ENCODE measurements at regions not wholly inside any gene's neighbourhood (a gene's known extent, or its start where the extent isn't known, plus 50 kb on each side); places are given as distances from the start of the nearest gene placed in this dataset.
A peak's percentile ranks its signal among the peaks of the same experiment; 100 is the strongest.

- Histone ChIP-seq H3K4me3 (ENCODE audit: low read depth, low read length) (no peak overlapping the region), H3K27ac (no peak overlapping the region)
Measured at GRCh38 chr1:66439031-66439740, 94.8 kb upstream of the SGIP1 start.

GRCh38 chr1:66443793-66444192 lies 90.2 kb upstream of the SGIP1 start:
- H3K27ac ChIP-seq = no peak overlapping the region
- H3K4me3 ChIP-seq (ENCODE audit: low read depth, low read length) = no peak overlapping the region
- H2AFZ ChIP-seq = no peak overlapping the region
- no peaks in the 10 kb centered on the region for H3K27me3 ChIP-seq (ENCODE audit: control insufficient read depth, insufficient read depth, low read length)
- no peaks in the 10 kb centered on the region for H3K79me2 ChIP-seq
- no peaks in the 10 kb centered on the region for H3K4me1 ChIP-seq
- no peaks in the 10 kb centered on the region for H3K9me3 ChIP-seq (ENCODE audit: control insufficient read depth, low read length)
- H3K36me3 ChIP-seq (ENCODE audit: control insufficient read depth, insufficient read depth, low read length) = no peaks in the 10 kb centered on the region
- TF ChIP-seq CTCF (IDR thresholded peaks at IDR 0.05) = no peak
- no peak overlapping the region for H3K9ac ChIP-seq
- H3K4me2 ChIP-seq (ENCODE audit: low read length) = no peak overlapping the region

More at GRCh38 chr1:66439031-66439740, 94.8 kb upstream of the SGIP1 start:
- no peak for TF ChIP-seq CTCF (IDR thresholded peaks at IDR 0.05)
- Histone ChIP-seq H3K4me1 (no peaks in the 10 kb centered on the region), H3K4me2 (ENCODE audit: low read length) (no peak overlapping the region), H3K36me3 (ENCODE audit: control insufficient read depth, insufficient read depth, low read length) (no peaks in the 10 kb centered on the region), H3K27me3 (ENCODE audit: control insufficient read depth, insufficient read depth, low read length) (no peaks in the 10 kb centered on the region), H3K79me2 (no peaks in the 10 kb centered on the region), H3K9me3 (ENCODE audit: control insufficient read depth, low read length) (no peaks in the 10 kb centered on the region), H2AFZ (no peak overlapping the region), H3K9ac (no peak overlapping the region)

- Histone ChIP-seq H3K4me2 (ENCODE audit: low read length) (no peak overlapping the region), H3K79me2 (no peaks in the 10 kb centered on the region), H3K9ac (no peak overlapping the region), H3K4me1 (no peaks in the 10 kb centered on the region), H3K27me3 (ENCODE audit: control insufficient read depth, insufficient read depth, low read length) (no peaks in the 10 kb centered on the region), H3K4me3 (ENCODE audit: low read depth, low read length) (no peak overlapping the region), H3K9me3 (ENCODE audit: control insufficient read depth, low read length) (no peaks in the 10 kb centered on the region), H2AFZ (peak overlapping the region; percentile 62), H3K27ac (no peak overlapping the region), H3K36me3 (ENCODE audit: control insufficient read depth, insufficient read depth, low read length) (no peaks in the 10 kb centered on the region)
- no peak for TF ChIP-seq CTCF (IDR thresholded peaks at IDR 0.05)
Measured at GRCh38 chr1:66444438-66445265, 89.3 kb upstream of the SGIP1 start.

- Histone ChIP-seq H3K27me3 (ENCODE audit: control insufficient read depth, insufficient read depth, low read length) (no peaks in the 10 kb centered on the region), H2AFZ (peak overlapping the region; percentile 94), H3K4me3 (ENCODE audit: low read depth, low read length) (no peak overlapping the region), H3K9ac (no peak overlapping the region), H3K9me3 (ENCODE audit: control insufficient read depth, low read length) (no peaks in the 10 kb centered on the region), H3K4me1 (no peaks in the 10 kb centered on the region), H3K4me2 (ENCODE audit: low read length) (no peak overlapping the region), H3K27ac (peak overlapping the region; percentile 19), H3K79me2 (no peaks in the 10 kb centered on the region), H3K36me3 (ENCODE audit: control insufficient read depth, insufficient read depth, low read length) (no peaks in the 10 kb centered on the region)
- no peak for TF ChIP-seq CTCF (IDR thresholded peaks at IDR 0.05)
Measured at GRCh38 chr1:66445492-66446181, 88.3 kb upstream of the SGIP1 start.
